ENCODE measurements at regions not wholly inside any gene's neighbourhood (a gene's known extent, or its start where the extent isn't known, plus 50 kb on each side); places are given as distances from the start of the nearest gene placed in this dataset.

DNA sequence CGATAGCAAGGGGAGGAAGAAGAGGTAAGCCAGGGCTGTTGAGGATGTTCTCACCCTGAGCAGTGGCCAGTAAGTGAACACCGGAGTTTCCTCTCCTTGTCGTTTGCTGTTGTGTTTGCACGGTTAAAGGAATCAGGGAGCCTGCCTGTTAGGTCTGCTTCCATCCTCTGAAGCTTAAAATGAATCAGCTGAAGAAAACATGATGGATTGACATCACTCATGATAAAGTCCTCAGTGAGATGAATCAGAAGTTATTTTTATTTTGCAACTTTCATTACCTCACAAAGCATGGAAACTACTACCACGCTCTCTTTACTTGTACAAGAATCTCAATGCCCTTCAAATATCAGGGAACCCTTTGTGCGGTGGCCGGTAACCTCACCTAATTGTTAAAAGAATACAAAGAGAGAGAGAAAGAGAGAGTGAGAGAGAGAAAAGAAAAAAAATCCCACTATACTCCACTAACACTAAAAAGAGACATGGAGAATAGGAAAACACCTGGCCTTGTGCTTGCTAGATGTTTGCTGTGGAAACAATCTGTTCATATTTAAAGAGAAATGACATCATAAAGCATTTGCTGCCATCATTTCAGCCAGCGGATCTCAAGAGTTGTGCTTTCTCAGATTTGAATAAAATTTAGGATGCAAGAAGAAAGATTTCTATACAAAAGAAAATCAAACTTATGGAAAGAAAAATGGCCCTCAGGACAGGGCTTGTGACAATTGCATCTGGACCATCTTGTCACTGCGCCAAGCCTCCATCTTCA is 441.6 kb upstream of the SALL1 start:
- no peak for DNase-seq (ENCODE audit: low spot score)

DNA sequence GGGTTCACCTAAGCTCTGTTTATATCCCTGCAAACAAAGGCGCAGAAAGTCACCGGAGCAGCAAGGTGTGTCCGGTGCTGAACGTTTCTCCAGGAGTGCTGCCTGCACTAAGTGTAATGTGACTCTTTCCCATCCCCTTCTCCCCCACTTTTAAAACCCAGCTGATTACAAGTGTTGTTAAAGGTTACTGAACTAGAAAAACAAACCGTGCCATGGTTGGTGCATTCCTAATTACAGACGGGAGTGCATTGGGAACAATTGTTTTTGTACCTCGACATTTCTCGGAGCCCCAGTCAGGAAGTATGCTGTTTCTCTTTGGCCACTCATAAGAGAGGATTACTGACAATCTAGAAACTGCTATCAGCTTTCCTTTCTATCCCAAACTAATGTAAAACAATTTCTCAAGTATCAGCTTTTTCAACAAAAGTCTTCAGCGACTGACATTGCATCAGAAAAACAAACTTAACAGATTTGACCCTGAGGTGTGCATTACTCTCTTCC is 441.0 kb upstream of the SALL1 start:
- no peak for DNase-seq (ENCODE audit: low spot score)

DNA sequence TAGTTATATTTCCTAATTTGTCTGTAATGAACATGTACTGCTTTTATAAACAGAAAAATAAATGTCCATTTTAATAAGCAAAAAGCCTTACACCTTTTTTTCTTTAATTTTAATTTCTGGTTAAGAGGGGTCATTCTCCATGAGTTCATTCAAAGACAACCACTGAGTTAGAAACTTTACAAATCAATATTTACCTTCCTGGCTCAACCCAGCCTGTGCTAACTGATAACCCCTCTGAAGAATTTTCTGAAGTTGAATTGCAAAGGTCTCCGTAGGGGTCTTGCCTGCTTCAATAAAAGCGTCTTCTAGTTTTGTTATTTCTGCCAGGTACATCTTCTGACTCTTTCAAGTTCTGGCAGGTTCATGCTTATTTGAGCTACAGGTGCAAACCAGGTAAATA is 440.4 kb upstream of the SALL1 start:
- no peak for DNase-seq (ENCODE audit: low spot score)

DNA sequence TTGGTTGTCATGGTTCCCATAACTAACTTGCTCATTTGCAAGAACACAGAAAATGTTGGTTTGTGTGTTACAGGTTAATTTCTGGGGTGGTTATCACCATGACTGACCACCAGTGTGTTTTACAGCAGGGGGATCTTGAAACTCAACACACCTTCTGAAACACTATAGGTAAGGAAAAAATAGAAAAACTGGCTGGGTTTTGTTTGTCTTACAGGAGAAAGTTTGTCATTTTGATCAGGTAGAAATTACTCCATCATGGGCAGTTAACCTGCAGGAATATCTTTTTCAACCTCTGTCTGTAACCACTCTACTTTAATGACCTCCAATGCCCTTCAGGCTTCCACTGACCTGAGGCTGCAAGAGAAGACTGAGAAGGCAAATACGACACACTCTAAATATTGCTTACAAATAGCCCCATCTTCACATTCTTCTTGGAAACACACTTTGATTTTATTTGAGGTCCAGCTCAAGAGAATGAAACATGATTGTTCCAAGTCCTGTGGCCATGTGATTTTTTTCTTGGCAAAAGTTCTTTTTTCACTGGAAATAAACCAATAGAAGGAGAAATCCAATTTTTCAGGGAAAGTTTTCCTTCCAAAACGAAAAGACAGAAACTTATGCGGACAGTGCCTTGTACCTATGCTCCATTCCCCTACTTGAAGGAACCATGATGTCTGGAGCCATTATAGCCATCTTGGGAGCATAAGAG is 428.7 kb upstream of the SALL1 start:
- DNase-seq (ENCODE audit: low spot score) = no peak

DNA sequence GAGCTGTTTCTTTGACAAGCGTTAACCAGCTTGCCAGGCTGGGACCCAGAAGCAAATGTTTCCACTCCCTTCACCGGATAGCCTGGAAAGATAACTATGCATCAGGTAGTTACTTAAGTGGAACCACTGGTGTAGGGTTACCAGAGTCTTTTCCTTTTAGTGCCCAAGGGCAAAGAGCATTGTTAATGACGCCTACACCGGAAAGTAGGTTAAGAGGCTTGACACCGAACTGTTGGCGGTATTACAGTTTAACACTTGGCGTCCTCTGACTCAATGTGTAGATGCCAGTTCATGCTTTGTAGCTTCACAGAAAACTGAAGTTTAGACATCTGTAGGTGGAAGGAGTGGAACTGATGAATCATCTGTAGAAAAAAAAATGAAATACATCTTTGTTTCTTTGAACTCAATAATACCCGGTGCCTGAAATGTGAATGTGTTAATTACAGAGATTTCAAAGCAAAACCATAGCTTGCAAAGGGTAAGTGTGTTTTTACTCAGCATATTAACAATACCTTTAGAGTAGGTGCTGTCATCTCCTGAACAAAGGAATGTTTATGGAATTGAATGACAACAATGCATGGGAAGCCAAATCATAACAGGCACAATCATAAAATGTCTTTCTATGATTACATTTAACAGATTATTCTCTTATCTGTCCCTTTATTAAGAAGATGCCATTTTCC is 426.7 kb upstream of the SALL1 start:
- no peak for DNase-seq (ENCODE audit: low spot score)

- no peak for DNase-seq (ENCODE audit: low spot score)
Observed at GRCh38 chr16:51576498-51577195, 425.6 kb upstream of the SALL1 start.

DNA sequence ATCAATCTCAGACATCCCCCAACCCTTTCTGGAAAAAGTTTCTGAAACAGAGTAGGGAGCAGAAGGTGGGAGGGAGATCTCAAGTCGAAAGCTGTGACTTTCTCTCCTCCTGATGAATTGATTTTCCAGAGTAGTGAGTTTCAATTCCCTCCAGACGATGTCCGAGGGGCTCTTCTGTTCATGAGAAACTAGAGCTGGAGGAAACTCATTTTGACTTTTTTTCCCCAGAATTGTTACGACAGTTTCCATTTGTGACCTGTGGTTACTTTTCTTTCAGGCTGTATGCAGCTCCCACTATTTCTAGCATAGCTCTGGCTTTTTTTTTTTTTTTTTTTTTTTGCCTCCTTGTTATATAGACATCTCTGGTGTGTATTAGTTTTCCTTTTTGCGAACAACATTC is 422.1 kb upstream of the SALL1 start:
- no peak for DNase-seq (ENCODE audit: low spot score)

- DNase-seq (ENCODE audit: low spot score) = peak; percentile 74
Observed at GRCh38 chr16:51569203-51569931, 418.3 kb upstream of the SALL1 start.

- no peak for DNase-seq (ENCODE audit: low spot score)
Observed at GRCh38 chr16:51567911-51568310, 416.8 kb upstream of the SALL1 start.

- DNase-seq (ENCODE audit: low spot score) = no peak
Observed at GRCh38 chr16:51565184-51565583, 414.1 kb upstream of the SALL1 start.

DNA sequence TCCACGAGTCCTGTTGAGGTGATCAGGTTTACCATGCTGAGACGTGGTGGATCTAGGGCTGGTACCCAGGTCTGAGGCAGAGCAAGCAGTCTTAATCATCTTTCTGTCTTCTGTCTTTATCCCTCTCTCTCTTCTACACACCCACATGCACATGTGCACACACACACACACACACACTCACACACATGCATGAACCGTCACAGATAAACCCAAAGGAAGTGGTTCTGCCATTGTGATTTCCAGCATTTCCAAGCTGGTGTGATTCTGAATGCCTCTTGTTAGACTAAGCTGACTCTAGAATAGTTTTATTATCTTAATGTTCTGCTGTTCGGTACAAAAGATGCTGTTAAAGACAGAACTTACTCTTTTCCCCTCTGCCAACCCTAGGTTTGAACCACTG is 411.8 kb upstream of the SALL1 start:
- DNase-seq (ENCODE audit: low spot score) = no peak

GRCh38 chr16:51559901-51560300 is 408.8 kb upstream of the SALL1 start:
- DNase-seq (ENCODE audit: low spot score) = no peak

DNA sequence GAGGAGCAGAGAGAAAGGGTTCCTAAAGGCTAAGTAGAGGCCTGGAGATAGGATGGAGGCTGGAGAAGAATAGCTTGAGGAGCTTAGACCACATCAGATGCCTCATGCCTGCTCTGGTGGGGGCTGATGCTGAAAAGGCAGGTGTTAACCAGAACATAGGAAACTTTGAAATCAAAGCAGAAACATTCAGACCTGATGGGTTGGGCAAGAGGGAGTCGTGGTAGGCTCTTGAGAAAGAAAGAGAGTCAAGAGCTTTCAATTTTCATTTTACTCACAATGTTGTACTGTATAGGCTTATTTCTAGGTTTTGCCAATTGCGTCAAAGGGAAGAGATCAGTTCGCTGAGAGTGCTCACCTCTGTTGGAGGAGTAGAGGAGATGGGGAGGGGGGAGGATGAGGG is 406.6 kb upstream of the SALL1 start:
- no peak for DNase-seq (ENCODE audit: low spot score)

DNA sequence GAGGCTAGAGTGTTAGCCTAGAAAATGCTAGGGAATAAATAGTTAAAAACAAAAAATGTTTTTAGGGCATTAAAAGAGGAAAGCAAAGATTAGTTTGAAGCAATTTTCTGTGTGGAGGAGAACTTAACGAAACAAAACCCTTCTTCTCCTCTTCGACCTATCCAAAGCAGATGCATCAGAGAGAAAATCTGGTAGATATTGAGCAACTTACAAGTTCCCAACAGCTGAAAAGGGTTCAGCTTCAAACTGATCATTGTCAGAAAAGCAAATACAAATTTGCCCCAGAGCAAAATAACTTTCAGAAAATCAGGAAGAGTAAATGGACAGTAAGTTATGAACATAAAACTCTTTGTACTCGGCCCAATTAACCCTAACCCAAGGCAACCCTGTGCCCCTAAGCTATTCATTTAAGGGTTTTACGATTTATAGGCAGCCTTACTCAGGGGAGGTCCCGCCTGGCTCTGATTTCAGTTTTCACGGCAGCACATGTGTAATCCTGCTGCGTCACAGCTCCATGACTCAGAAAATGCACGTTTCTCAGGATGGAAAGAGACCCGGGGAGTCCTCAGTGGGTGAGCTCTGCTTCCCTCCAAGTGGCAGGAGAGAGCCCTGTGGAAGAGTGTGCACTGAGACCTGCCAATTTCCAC is 405.7 kb upstream of the SALL1 start:
- peak; percentile 82 for DNase-seq (ENCODE audit: low spot score)

GRCh38 chr16:51553910-51554309 is 402.8 kb upstream of the SALL1 start:
- DNase-seq (ENCODE audit: low spot score) = no peak

- DNase-seq (ENCODE audit: low spot score) = no peak
Observed at GRCh38 chr16:51553314-51553713, 402.2 kb upstream of the SALL1 start.

GRCh38 chr16:51550800-51551347 is 399.8 kb upstream of the SALL1 start:
- no peak for DNase-seq (ENCODE audit: low spot score)

GRCh38 chr16:51549836-51550235 is 398.8 kb upstream of the SALL1 start:
- peak; percentile 7 for DNase-seq (ENCODE audit: low spot score)

DNA sequence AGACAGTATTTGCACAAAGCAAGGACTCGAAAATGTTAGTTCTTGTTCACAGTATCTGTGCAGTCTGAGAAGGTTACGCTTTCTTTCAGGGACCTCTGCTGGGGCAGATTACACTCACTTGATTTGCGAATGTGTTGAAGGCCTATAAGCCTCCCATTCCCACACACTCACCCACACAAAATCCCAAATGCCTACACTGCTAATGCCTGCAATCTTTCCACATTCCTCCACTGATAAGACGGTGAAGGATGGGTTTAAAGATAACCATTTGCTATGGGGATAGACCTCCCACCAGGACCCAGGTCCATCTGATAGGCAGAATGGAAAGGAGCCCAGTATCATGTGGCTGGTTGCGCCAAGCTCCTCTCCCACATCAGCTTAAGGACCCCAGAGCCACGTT is 394.9 kb upstream of the SALL1 start:
- no peak for DNase-seq (ENCODE audit: low spot score)

DNA sequence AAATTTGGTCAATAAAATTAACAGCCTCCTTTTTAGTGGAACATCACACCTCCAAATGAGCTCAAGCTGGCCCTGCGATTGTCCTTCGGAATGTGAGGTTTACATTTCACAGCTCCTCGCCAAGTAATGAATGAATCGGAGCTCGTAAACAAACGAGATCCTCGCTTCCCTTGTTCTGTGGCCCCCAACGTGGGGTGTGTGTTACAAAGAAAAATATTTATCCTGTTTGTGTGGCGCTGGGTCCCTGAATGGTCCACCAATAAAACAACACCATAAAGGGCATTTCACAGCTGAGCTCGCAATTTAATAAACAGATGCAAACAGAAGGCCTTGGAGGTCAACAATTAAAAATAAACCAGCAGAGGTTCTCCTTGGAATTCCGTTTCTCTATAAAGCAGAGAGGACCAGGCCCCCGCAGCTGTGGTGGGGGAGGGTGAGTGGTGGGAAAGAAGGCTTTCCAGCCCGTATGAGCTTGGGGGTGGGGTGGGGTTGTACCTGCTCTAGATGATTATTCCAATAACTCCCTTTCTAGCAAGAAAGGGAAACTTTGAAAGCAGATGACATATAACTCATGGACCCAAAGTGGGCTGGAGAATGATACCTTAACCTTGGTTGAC is 393.9 kb upstream of the SALL1 start:
- no peak for DNase-seq (ENCODE audit: low spot score)

All from A172 (cell line).